A673 (cell line): ENCODE measurements at regions not wholly inside any gene's neighbourhood (a gene's known extent, or its start where the extent isn't known, plus 50 kb on each side); places are given as distances from the start of the nearest gene placed in this dataset.

Experiments
- EZH2 ChIP-seq: fragments of 200-600 bp; sonication (generic); IDR thresholded peaks from 2 replicates; pipeline ENCODE4 v1.6.1; 2017; ENCODE audit warnings: borderline replicate concordance, low read depth, mild to moderate bottlenecking, mixed read lengths, antibody characterized with exemption, low read length; ENCODE audit not compliant: poor library complexity, severe bottlenecking
- TF ChIP-seq, protein P1 (sequence below): fragments of 300-800, 200-600 bp; sonication (generic); conservative IDR thresholded peaks from 2 replicates; pipeline ENCODE4 v1.5.1; 2017; ENCODE audit warnings: low read depth, mild to moderate bottlenecking, antibody characterized with exemption, low read length, moderate library complexity, mixed read lengths

DNA sequence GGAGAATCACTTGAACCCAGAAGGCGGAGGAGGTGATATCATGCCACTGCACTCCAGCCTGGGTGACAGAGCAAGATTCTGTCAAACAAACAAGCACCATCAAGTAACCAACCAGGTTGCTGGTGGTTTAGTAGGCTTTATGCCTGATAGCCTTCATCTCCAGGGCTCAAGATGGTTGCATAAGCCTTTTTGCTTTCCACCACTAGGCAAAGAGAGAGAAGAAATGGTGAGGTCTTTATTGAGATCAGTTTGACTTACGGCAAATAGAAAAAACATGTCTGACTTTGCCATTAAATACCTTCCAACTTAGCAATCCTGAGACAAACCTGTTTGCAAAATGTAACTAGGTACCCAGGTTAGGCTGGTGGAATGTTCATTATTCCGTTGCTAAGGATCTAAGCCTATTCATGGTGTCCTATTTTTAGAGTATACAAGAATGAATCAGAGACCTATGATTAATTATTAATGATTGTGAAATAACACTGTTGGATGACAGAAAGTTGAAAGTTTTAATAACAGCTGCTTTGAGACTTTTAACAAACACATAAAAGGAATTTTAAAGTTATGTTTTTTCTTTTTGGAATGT, 53.5 kb upstream of the SLC38A11 start:
- TF ChIP-seq, protein P1, sequence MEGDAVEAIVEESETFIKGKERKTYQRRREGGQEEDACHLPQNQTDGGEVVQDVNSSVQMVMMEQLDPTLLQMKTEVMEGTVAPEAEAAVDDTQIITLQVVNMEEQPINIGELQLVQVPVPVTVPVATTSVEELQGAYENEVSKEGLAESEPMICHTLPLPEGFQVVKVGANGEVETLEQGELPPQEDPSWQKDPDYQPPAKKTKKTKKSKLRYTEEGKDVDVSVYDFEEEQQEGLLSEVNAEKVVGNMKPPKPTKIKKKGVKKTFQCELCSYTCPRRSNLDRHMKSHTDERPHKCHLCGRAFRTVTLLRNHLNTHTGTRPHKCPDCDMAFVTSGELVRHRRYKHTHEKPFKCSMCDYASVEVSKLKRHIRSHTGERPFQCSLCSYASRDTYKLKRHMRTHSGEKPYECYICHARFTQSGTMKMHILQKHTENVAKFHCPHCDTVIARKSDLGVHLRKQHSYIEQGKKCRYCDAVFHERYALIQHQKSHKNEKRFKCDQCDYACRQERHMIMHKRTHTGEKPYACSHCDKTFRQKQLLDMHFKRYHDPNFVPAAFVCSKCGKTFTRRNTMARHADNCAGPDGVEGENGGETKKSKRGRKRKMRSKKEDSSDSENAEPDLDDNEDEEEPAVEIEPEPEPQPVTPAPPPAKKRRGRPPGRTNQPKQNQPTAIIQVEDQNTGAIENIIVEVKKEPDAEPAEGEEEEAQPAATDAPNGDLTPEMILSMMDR: no peak
- no peak for TF ChIP-seq EZH2
